Pancreas (tissue), 10 donors: ENCODE measurements at regions not wholly inside any gene's neighbourhood (a gene's known extent, or its start where the extent isn't known, plus 50 kb on each side); places are given as distances from the start of the nearest gene placed in this dataset.

Experiments
- ATAC-seq, 4 donors: fragments of 200-7000 bp; cut with Tn5 transposase; one replicate each; pipeline versions ENCODE4 v1.8.0 to v1.9.1; 2020; ENCODE audit warnings: mild to moderate bottlenecking in 4 of 4, moderate library complexity in 4 of 4
- DNase-seq, 6 donors: peaks; one replicate each; pipeline ENCODE4 v3.0.0-alpha.2; 2020
- FAIRE-seq: peaks from 2 replicates; lab custom pipeline; 2012; peaks lifted over from hg19 to GRCh38; lab: Jason Lieb, UNC
- H3K27ac ChIP-seq, 4 donors: fragments of 200-600 bp; sonication (generic); 1 replicate in 3 of 4; 2 replicates in 1 of 4; pipeline versions ENCODE4 v1.5.0 to v1.8.0; 2020
- H3K27me3 ChIP-seq, 4 donors: fragments of 200-600 bp; one replicate each; pipeline ENCODE4 v1.8.0; 2021
- H3K36me3 ChIP-seq, 3 donors: fragments of 200-600 bp; sonication (generic) in 1 of 3; one replicate each; pipeline versions ENCODE4 v1.5.0 to v1.8.0; 2020 to 2021
- H3K4me1 ChIP-seq, 3 donors: fragments of 200-600 bp; one replicate each; pipeline ENCODE4 v1.8.0; 2021
- H3K4me3 ChIP-seq, 4 donors: fragments of 200-600 bp; sonication (generic) in 2 of 4; one replicate each; pipeline versions ENCODE4 v1.5.0 to v1.8.0; 2020 to 2021
- H3K9me3 ChIP-seq, 4 donors: fragments of 200-600 bp; one replicate each; pipeline ENCODE4 v1.8.0; 2021
- WGBS, 2 donors: extraction: QIAGEN DNeasy Blood & Tissue Kit; methylation state at CpG; one replicate each; pipeline ENCODE4 v1.1.7; 2013; 5-methylcytosine and 5-hydroxymethylcytosine counted together
- intact Hi-C, 3 donors: fragments of 100-400 bp; cut with DNase I; formaldehyde crosslinking; loops; one replicate each; pipeline versions ENCODE4 v1.11.1 to v1.14.2; 2022
- TF ChIP-seq, protein P1 (sequence below), 4 donors: fragments of 200-600 bp; sonication (generic) in 3 of 4; IDR thresholded peaks; one replicate each; pipeline versions ENCODE4 v1.5.0 to v1.8.0; 2021; ENCODE audit warnings: antibody characterized with exemption in 4 of 4
- donor health status: healthy with polysubstance abuse.
- donor health status: DM: no; HTN: no; CAD: no; lungs with moderate emphysema.
- donor health status: DM: no; HTN: no; CAD: no.
- donor health status: control.
- donor health status: control.
- donor health status: Bipolar disorder and iron deficiency.
- donor health status: DM: yes; HTN: yes; CAD: no.
- donor health status: DM: no; HTN: no; CAD: no.
- donor health status: DM: no; HTN: no; CAD: no.
- donor health status: DM: yes; HTN: yes; CAD: no.

DNA sequence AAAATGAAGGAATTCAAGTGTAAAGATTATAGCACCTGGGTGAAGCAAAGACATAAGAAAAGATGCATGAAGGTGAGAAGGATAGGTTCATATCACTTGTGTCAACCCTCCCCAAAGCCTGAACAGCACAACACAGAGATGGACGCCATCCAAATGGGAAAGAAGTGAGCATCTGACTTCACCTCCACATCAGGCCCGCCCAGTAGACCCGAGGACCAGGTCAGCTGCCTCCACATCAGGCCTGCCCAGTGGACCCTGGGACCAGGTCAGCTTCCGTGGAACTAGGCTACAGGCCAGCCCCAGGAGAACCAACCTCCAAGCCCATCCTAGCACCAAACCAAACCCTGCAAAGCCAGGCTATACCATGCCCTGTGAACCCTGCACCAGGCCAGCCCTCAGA is 862.9 kb downstream of the UQCRFS1 start:
- 78 to 93% methylated on average over 4 of the region's 4 CpGs for whole genome bisulfite sequencing, 2 donors
- Histone ChIP-seq H3K36me3 (no peaks in the 10 kb centered on the region), H3K4me3 (no peak overlapping the region), H3K27ac (no peak overlapping the region), H3K27me3 (no peaks in the 10 kb centered on the region), H3K4me1 (no peaks in the 10 kb centered on the region), H3K9me3 (no peaks in the 10 kb centered on the region)
- TF ChIP-seq, protein P1, sequence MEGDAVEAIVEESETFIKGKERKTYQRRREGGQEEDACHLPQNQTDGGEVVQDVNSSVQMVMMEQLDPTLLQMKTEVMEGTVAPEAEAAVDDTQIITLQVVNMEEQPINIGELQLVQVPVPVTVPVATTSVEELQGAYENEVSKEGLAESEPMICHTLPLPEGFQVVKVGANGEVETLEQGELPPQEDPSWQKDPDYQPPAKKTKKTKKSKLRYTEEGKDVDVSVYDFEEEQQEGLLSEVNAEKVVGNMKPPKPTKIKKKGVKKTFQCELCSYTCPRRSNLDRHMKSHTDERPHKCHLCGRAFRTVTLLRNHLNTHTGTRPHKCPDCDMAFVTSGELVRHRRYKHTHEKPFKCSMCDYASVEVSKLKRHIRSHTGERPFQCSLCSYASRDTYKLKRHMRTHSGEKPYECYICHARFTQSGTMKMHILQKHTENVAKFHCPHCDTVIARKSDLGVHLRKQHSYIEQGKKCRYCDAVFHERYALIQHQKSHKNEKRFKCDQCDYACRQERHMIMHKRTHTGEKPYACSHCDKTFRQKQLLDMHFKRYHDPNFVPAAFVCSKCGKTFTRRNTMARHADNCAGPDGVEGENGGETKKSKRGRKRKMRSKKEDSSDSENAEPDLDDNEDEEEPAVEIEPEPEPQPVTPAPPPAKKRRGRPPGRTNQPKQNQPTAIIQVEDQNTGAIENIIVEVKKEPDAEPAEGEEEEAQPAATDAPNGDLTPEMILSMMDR (IDR thresholded peaks at IDR 0.05) = no peak
- no peak for DNase-seq
- ATAC-seq = no peak
- intact Hi-C loops = no loop called here
- FAIRE-seq = no peak

DNA sequence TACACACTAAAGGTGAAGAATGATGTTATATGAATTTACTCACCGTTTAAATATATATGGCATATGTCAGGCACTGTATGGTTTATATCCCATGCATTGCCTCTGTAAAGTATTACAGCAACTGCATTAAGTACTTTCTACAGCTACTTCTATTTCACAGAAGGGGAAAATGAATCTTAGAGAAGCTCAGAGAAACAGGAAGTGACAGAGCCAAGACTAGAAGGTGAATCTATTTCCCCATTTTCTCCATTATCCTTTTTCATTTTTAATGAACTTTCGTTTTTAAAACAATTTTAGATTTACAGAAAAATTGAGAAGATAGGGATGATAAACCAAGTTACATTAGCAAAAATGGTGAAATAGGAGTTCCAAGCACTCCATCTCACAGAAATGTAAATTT is 863.3 kb downstream of the UQCRFS1 start:
- Histone ChIP-seq H3K4me3 (no peak overlapping the region), H3K27me3 (no peaks in the 10 kb centered on the region), H3K36me3 (no peaks in the 10 kb centered on the region), H3K27ac (no peak overlapping the region), H3K9me3 (no peaks in the 10 kb centered on the region), H3K4me1 (no peaks in the 10 kb centered on the region)
- 59 to 79% methylated on average over 2 of the region's 2 CpGs for WGBS, 2 donors
- intact Hi-C loops = no loop called here
- no peak for DNase-seq
- no peak for FAIRE-seq
- TF ChIP-seq, protein P1 (IDR thresholded peaks at IDR 0.05) = no peak
- ATAC-seq = no peak

DNA sequence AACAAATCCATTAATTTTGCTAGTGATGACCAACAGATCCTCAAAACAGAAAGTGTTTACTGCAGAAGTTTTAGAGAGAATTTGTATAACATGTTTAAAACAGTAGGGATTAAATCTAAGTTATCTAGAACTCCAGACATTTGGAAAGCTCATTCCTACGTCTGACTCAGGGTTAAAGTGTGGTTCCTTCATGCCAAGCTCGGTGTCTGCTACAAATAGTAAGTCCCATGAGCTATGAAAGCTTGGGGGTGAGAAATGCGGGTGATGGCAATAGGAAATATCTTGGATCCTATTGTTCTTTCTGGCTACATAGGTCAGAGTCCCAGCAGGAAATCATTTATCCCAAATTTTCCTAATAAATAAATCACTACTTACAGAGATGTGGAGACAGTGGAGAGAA is 867.1 kb downstream of the UQCRFS1 start:
- Histone ChIP-seq H3K9me3 (no peaks in the 10 kb centered on the region), H3K27ac (no peak overlapping the region), H3K4me3 (no peak overlapping the region), H3K36me3 (no peaks in the 10 kb centered on the region), H3K4me1 (no peaks in the 10 kb centered on the region), H3K27me3 (no peaks in the 10 kb centered on the region)
- FAIRE-seq (no peak), ATAC-seq (no peak), DNase-seq (no peak)
- intact Hi-C loops = no loop called here
- WGBS, 2 donors = 46 to 50% methylated on average over 3 of the region's 3 CpGs
- TF ChIP-seq, protein P1 (IDR thresholded peaks at IDR 0.05) = no peak

DNA sequence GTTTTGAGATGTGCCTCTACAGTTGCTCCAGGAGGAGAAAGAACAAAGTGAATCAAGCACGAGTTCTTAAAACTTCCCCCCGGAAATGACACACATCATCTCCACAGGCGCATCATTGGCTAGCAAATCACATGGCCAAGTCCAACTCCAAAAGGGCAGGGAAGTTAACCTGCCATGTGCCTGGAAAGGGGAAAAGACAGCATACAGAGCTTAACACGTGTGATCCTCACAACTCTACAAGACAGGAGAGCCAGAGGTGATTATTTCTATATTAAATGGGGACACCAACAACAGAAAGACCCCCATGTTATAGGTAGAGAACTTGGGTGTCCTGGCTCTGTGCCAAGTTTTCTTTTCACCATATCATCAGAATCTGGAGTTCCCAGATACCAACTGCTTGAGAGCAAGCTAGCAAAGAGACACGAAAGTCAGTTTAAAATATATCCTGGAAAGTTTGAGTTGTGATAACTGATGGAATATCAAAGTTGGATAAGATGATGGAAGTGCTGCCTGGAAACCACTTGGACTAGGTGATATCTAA is 871.1 kb downstream of the UQCRFS1 start:
- ATAC-seq (no peak), FAIRE-seq (no peak), DNase-seq (no peak)
- TF ChIP-seq, protein P1 (IDR thresholded peaks at IDR 0.05) = no peak
- Histone ChIP-seq H3K4me1 (no peaks in the 10 kb centered on the region), H3K27me3 (no peaks in the 10 kb centered on the region), H3K4me3 (no peak overlapping the region), H3K27ac (no peak overlapping the region), H3K9me3 (no peaks in the 10 kb centered on the region), H3K36me3 (no peaks in the 10 kb centered on the region)
- intact Hi-C loops = no loop called here
- WGBS, 2 donors = 65 to 71% methylated on average over 5 of the region's 5 CpGs

DNA sequence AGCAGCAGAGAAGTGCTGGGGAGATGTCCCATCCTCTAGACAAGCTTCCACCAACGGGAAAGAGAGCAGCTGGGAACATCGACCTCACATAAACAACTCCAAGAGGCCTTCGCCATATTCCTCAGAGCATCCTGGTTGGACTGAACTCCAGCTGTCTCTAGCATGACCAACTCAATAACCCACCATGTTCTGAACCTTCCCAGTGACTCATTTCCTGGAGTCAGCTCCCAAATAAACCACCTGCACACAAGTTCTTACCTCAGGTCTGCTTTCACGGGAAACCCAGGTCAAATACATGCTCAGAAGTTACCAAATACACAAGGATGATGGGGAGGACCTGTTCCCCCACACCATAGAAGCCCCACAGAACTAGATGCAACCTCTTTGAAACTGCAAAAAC is 878.5 kb downstream of the UQCRFS1 start:
- H3K27ac ChIP-seq = no peak overlapping the region
- no peaks in the 10 kb centered on the region for H3K4me1 ChIP-seq
- DNase-seq (no peak), FAIRE-seq (no peak), ATAC-seq (no peak)
- TF ChIP-seq, protein P1 (IDR thresholded peaks at IDR 0.05) = no peak
- 53 to 76% methylated on average over 4 of the region's 4 CpGs for WGBS, 2 donors
- H3K27me3 ChIP-seq = no peaks in the 10 kb centered on the region
- no peaks in the 10 kb centered on the region for H3K9me3 ChIP-seq
- H3K4me3 ChIP-seq = no peak overlapping the region
- intact Hi-C loops = loop anchor here in 1 of 3 donors (10.0 kb wide), 1 partner anchor 90 kb away; no protein-coding TSS in a partner anchor
- no peaks in the 10 kb centered on the region for H3K36me3 ChIP-seq
